AG20443 (cell line): ENCODE measurements at regions not wholly inside any gene's neighbourhood (a gene's known extent, or its start where the extent isn't known, plus 50 kb on each side); places are given as distances from the start of the nearest gene placed in this dataset.

ENCODE experiments used
- DNase-seq: peaks from one replicate; pipeline ENCODE4 v3.0.0; 2012; ENCODE audit warnings: low spot score, mixed read lengths

DNA sequence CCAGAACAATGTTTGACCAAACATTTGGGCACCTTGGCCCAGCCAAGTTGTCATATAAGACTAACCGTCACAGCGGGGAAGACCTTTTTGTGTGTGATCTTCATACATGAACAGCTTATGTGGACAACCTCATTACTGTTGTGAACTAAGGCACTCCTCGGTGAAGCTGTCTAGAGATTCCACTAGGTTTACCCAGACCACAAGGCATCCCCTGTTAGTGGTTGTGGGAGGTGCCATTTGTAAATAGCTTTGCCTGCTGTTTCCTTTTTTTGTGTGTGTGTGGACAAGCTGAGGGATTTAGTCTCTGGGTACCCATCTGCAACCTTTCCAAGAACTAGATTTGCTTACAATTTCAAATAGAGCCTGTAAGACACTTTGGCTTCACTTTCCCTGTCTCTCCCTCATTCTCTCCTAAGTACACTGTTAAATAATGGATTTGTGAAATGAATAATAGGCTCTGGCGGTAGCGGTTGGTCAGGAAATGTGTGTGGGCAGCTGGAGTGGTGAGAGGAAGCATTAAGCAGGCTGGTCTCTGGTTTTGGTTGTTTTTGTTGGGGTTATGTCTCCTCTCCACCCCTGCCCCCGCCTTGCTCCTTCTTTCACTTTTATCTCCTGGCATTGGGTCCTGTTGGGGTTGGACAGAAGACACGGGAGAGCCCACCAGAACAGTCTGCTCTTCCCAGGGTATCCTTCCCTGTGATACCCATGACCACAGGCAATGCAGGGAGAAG is 727.6 kb downstream of the VRK1 start:
- DNase-seq = no peak

DNA sequence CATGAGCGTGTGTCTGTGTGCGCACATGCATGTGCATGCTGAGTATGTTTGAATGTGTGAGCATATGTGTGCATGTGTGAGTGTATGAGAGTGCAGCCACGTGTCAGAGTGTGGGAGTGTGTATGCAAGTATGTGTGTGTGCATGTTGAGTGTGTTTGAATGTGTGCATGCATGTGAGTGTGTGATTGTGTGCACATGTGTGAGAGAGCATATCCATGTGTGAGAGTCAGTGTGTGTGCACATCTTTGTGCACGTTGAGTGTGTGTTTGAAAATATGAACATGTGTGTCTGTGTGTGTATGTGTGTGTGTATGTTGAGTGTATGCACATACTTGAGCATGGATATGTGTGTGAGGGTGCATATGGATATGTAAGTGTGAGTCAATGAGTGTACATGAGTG is 730.8 kb downstream of the VRK1 start:
- no peak for DNase-seq

DNA sequence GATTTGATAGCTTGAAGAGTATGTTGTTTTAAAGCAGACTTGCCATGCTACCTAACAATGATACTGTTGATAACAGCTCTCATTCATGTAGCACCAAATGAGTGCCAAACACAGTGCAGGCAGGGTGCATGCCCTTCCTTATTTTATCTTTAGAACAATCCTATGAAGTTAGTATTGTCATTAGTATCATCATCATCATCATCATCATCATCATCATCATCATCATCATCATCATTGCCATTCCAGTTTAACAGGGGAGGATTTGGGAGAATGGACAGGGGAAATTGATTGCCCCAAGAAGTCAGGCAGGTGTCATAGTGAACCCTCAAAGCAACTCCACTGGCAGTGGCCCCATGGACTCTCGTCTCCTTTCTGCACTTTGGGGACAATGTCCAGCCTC is 734.9 kb downstream of the VRK1 start:
- no peak for DNase-seq

DNA sequence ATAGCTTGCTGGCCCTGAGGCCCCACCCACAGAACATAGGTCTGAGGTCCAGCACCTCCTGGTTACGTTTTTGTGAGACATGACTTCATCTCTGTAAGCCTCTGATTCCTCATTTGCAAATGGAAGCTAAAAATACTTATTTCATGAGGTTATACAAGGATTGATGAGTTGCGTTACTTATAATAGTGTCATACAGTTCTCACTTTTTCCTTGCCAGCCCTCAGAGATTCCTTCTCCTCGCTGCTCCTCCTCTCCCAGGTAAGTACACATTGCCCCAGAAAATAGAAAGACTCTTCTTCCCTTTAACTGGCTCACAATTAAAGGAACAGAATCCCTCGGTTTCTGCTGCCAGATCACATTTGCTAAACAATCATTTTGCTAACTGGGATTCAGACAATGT is 739.2 kb downstream of the VRK1 start:
- no peak for DNase-seq

DNA sequence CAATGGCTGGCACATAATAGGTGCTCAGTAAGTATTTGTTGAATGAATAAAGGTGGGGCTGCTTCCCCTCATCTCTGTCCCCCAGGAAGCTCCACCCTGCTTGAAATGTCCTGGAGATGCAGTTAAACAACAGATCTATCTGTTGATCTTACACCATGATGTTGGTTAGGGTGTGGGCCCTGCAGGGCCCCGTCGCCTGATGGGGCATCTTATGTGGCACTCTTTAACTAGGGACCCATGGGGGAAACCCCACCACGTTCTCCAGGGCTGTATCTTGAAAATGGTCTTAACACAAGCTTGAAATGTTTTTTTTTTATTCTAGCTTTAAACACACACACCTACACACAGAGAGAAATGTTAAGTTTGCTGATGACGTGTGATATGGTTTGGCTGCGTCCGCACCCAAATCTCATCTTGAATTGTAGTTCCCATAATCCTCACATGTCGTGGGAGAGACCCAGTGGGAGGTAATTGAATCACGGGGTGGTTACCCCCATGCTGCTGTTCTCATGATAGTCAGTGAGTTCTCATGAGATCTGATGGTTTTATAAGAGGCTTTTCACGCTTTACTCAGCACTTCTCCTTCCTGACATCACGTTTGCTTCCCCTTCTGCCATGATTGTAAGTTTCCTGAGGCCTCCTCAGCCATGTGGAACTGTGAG is 741.7 kb downstream of the VRK1 start:
- no peak for DNase-seq

DNA sequence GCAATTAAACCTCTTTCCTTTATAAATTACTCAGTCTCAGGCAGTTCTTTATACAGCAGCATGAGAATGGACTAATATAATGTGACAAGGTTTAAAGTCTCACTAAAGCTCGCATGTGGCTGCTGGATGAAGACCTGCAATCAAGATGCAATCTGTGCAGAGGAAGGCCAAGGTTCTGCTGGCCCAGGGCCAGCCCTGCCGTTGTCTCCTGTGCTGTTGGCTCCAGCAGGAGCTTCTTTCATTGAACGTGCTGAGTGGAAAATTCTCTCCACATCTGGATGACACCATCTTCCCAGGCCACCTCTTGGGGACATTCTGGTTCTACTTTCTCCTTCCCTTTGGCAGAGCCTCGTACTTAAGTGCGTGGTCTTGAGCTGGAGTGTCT is 742.2 kb downstream of the VRK1 start:
- DNase-seq = no peak

DNA sequence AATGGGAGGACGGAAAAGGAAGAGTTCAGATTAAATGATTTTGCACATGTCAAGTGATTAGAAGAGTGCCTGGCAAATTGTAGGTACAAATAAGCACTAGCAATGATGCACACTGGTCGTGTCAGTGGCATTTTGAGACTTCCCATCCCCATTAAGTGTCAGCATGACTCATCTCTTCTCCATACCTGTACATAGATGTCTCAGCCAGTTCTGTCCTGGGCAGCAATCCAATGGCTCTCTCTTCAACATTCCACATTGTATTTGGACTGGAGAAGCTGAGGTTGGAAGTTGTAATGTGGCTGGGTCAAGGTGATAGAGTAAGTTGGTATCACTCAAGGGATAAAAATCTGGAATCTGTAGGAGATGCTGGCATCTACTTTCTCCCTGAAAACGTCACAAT is 742.7 kb downstream of the VRK1 start:
- DNase-seq = no peak

DNA sequence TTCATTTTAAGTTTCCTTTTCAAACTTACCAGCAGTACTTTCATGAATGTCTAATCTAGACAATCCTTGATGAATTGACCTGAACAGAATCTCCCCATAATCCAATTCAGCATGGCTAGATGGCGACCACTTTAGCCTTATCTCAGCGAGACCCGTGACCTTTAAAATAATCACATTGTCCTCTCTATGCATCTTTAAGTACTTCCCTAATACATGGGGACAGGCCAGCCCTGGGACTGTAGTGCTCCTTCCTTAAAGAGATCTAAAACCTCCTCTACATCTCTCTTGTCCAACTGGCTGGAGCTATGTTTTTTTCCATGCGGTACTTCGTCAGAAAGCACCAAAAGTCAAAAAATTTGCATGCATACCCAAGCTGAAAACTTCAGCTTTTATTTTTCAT is 746.0 kb downstream of the VRK1 start:
- no peak for DNase-seq

DNA sequence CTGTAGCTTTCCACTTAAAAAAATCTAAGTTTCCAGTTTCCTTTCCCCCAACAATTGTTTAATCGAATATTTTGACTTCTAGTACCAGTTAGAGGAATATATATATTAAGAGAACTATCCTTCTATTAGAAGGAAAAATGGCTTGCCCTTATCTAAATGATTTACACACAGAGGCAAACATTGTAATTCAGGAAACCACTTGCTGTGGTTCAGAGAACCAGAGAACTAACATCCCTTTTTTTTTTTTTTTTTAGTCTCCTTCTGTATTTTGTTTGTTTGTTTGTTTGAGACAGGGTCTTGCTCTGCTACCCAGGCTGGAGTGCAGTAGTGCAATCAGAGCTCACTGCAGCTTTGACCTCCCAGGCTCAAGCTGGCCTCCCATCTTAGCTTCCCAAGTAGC is 746.6 kb downstream of the VRK1 start:
- no peak for DNase-seq

DNA sequence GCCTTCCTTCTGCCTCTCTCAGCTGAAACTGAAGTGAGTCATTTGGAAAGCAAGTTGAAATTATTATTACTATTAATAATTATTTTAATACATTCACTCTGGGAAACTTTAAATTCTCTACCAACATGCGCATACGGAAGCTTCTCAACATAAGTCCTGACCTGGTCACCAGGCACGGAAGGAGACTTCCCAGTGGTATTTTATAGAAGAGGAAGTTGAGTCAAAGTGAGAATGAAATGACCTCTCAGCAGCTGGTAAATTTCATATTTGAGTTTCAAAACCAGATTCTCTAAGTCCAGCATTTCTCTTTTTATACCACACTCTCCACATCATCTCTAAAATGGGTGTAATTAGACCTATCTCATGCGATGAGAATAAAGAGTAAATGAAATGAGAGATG is 747.4 kb downstream of the VRK1 start:
- DNase-seq = no peak

DNA sequence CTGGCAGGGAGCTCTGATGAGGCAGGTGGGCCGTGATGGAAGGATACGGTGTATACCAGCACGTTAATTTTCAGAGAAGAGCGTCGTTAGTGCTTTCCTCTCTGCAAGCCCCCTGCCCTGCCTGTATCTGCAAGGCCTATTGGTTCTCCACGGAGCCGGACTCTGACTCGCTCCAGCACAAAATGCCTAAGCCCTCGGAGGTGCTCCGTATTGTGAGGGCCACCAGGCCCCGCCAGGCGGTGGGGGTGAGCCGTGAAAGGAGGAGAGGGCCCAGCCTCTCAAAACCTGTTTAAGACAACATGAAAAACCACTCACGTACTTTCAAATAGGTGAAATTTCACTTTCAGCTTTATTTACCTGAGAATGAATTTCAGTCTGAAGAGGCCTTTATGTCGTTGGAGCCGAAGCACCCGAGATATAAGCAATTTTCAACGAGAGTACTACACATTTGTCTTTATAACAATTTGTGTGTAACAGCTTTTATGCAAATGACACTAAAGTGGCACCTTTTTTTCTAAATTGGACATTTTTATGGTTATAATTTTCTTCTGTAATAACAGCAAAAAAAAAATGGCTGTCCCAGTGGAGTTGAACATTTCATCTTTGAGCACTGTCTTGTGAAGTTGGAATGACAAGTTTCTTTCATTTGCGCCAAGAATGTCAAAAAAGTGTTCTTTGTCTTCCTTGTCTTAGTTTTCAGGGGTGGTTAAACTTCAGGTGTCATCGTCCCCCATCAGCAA is 749.5 kb downstream of the VRK1 start:
- DNase-seq = no peak

DNA sequence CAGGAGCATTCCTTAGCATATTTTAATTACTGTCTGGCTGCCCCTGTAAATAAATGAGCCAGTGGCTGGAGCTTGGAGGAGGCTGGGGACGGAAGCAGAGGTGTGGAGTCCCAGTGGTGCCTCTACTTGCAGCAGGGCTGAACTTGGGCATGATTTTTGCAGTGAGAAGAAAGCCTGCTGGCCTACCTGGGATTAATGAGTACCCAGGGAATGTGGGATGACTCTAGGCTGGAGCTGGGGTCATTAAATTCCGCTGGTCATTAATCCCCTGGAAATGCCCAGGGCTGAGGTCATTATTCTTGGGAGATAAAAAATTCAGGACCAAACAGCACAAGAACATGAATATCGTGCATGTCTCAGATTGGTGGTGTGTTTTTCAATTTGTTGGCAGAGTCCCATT is 753.3 kb downstream of the VRK1 start:
- no peak for DNase-seq

DNA sequence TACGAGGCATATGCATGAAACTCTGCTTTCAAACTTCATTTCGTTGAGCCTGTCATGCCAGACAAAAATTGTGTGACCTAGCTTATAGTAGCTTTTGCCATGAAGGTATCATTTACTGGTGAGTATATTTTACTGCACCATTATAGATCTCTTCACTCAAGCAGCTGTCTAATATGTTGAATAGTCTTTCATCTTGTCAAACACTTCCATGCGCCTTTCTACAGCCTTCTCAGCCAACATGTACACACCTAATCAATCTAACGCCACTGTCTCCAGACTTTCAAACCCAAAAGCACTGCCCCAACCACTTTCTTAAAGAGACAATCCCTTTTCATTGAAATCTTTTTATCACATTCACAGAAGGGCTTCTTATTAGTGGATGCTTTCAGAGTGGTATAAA is 757.4 kb downstream of the VRK1 start:
- no peak for DNase-seq

DNA sequence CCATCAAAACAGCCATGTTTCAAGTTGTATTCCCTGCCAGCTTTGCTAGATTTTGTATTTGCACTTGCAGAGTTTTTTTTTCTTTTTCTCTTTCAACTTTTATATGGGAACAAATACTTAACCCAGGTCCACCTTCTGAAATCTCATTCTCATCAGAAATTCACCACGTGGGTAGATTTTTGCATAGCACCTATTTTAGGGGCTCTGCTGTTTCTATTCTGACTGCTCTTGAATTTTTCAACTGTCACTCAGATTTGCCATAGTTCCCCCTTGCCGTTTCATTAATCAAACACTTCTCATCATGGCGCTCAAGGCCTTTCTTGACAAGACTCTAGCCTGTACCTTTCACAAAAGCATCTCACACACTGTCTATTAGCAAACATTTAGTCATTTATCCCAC is 767.2 kb downstream of the VRK1 start:
- DNase-seq = no peak

DNA sequence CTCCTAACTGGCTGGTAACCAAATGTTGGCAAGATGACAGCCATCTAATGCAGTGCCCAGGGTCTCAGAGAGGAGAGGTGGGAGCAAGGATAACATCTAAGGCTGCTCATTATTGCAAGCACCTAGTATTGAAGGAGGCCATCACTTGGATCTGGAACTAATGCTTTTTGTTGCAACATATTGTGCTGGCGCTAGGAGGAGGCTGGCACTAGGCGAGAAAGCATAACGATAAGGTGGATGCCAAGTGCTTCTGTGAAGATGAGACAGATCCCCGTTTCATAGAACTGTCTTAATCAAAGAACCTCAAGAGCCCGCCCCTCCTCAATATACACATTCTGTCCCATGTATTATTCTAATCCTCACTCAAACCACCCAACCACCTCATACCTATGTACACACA is 774.0 kb downstream of the VRK1 start:
- DNase-seq = no peak

DNA sequence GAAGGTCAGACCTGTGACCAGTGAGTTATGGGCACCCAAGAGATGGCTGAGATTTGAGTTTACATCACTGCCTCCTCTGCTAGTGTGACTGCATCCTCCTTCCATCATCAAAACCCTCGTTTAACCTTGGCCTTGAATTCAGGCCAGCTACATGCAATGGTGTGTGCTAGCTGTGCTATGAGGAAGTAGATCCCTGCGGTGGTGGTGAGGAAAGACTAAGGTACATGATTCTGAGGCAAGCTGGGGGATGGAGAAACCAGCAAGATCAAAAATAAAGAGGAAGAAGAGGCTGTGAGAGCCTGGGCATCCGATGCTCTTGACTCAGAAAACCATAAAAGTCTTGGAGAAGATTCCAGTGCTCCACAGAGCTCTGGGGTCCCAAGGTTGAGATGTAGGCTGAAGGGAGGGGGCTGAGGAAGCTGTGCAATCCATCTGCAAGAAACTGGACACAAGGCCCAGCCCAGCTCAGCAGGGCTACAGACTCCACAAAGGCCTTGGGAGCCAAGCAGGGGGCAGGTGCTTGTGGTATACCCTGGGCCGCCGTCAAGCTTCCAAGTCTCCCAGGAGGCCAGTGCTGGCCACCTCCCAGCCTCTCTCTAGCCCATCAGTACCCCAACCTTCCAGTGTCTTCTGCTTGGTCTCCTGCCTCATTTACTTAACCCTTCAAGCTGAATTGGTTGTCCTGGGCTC is 774.8 kb downstream of the VRK1 start:
- DNase-seq = no peak

DNA sequence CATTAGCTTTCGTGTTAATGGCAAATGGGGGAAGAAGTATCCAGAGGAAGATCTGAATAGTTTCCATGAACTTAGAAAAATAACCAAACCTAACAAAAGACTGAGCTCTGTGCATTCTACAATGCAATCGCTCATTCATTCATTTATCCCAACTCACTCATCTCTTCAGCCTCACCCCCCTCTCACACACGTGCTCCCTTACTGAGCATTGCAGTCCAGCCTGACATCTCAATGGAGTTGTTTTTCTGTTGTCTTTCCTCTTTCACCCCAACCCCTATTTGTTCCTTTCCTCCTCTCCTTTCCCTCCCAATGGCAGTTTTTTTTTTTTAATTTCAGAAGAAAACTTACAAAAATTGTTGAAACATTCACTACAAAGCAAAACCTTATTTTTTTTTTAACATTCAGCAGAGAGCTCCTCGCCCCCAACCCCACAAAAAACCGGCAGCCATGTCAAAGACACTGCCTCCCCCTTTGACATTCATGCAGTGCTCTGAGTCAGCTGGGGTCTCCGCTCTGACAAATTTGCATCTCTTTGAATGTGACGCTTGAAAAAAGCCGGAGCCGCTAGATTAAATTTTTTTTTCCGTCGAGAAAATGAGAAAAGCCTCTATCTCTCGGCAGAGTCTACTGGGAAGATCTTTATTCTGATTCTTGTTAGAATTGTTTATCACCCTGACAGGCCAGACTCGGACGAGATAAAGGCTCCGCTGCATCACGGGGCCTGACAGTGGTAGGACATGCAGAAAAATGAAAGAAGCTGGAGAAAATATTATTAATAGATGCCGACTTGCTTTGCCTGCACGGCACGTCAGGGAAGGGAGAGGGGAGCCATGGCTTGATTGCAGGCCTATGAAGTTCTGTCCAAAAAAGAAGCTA is 775.6 kb downstream of the VRK1 start:
- no peak for DNase-seq

DNA sequence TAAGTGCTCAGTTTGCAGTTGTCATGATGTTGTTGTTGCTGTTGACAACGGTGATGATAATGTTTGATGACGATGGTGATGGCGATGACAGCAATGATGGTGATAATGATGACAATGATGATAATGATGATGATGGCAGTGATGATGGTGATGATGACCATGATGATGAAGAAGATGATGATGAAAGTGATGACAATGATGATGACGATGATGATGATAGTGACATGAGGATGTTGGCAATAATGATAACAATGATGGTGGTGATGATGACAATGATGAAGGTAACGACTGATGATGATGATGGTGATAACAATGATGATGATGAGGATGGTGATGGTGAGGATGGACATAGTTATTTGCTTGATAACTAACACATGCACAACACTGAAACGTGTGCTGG is 778.5 kb downstream of the VRK1 start:
- no peak for DNase-seq

DNA sequence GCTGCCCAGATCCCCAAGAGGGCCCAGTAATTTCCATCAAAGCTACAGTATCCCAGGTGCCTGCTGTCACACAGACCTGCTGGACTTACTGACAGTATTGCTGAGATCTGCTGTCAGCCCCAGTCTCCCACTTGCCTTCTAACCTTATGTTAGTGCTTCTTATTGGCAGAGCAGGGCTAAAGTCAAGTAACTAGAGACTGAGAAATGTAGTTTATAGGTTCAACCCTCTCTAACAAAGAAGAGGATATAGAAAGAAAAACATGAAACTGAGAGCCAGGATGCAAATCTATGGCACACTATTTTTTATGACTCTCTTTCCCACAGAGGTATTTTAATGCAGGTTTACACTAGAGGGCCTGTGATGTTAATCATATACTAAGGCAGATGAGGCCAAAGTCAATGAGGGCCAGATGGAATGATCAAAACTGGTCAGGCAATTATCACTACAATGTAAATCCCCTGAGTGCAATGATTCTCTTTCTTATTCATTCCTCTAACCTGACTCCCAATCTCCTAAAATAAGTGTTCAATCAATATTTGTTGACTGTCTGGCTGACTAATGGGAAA is 781.9 kb downstream of the VRK1 start:
- no peak for DNase-seq

DNA sequence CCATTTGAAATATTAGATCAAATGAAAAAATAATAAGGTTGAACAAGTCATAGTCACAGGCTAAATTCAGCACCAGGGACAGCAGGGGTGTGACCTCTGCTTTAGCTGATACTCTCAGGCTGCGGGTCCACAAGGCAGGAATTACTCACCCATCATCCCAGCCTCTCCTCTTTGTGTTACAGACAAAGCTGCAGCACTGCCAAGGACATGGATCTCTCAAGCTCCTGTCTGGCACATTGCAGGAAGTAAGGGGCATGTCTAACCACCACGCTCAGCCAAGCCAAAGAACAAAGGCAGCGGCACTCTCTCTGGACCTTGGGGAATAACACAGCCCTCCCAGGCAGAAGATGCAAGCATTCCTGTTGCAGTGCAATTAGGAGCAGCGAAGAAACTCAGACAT is 783.8 kb downstream of the VRK1 start:
- DNase-seq = no peak

DNA sequence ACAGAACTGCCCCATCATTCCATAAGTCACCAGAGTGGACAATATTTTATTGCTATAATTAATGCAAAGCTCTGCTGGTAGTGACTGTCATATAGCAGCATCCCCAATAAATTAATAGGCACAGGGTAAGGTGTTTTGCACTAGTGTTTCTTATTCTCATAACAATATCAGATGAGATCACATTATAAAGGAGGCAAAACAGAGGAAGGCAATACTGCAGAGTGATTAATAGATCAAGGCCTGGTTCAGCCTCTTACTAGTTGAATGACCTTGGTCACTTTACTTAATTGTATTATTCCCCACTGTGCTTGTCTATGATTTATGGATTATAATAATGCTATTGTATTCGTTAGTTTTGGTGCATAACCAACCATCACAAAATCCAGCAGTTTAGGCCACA is 784.8 kb downstream of the VRK1 start:
- no peak for DNase-seq

DNA sequence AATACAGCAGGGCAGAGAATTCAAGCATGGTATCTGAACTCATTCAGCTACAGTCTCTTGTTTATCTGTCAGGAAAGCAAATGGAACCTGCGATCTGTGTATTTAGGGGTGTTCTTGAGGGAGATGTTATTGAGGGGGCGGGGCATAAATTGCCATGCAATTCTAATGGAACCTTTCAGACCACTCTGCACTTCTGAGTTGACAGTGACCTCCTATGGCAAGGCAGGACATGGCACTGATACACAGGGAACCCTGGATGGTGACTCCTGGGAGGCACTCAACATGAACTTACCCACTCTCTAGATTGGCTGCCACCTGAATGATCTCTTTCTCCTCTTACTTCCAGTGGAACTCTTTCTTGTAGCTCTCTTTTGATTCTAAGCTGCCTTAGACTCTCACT is 787.3 kb downstream of the VRK1 start:
- DNase-seq = no peak
